Liver (tissue), 8 donors: ENCODE measurements at regions not wholly inside any gene's neighbourhood (a gene's known extent, or its start where the extent isn't known, plus 50 kb on each side); places are given as distances from the start of the nearest gene placed in this dataset.

ENCODE experiments used
- DNase-seq: peaks from one replicate; pipeline ENCODE4 v3.0.0-alpha.2; 2017; ENCODE audit warnings: low spot score
- H3K27ac ChIP-seq, 2 donors: one replicate each; pipeline ENCODE4 v1.7.0; 2013; ENCODE audit warnings: inconsistent platforms in 2 of 2, low read length in 2 of 2, control low read depth in 1 of 2, low read depth in 1 of 2, mild to moderate bottlenecking in 1 of 2
- H3K27me3 ChIP-seq, 4 donors: one replicate each; pipeline versions ENCODE4 v1.6.1 to v1.7.0; 2013; ENCODE audit warnings: low read length in 3 of 4, inconsistent platforms in 1 of 4, mild to moderate bottlenecking in 1 of 4, moderate library complexity in 1 of 4; ENCODE audit not compliant: control insufficient read depth in 4 of 4, insufficient read depth in 4 of 4
- H3K36me3 ChIP-seq, 4 donors: one replicate each; pipeline versions ENCODE4 v1.6.1 to v1.7.0; 2013; ENCODE audit warnings: low read length in 3 of 4, mild to moderate bottlenecking in 3 of 4, low read depth in 1 of 4, moderate library complexity in 1 of 4; ENCODE audit not compliant: control insufficient read depth in 4 of 4, insufficient read depth in 3 of 4
- H3K4me1 ChIP-seq, 4 donors: one replicate each; pipeline versions ENCODE4 v1.6.1 to v1.7.0; 2013; ENCODE audit warnings: low read length in 3 of 4, mild to moderate bottlenecking in 3 of 4, moderate library complexity in 1 of 4; ENCODE audit not compliant: control insufficient read depth in 4 of 4, insufficient read depth in 4 of 4
- H3K4me3 ChIP-seq, 3 donors: one replicate each; pipeline versions ENCODE4 v1.6.1 to v1.7.0; 2013; ENCODE audit warnings: low read length in 3 of 3, control low read depth in 1 of 3, low read depth in 1 of 3, mild to moderate bottlenecking in 1 of 3
- H3K9ac ChIP-seq, 2 donors: one replicate each; pipeline ENCODE4 v1.7.0; 2013; ENCODE audit warnings: low read length in 2 of 2, mild to moderate bottlenecking in 2 of 2, moderate library complexity in 2 of 2, control low read depth in 1 of 2, low read depth in 1 of 2
- H3K9me3 ChIP-seq, 4 donors: one replicate each; pipeline versions ENCODE4 v1.6.1 to v1.7.0; 2013; ENCODE audit warnings: low read length in 3 of 4; ENCODE audit not compliant: control insufficient read depth in 4 of 4
- EGR1 ChIP-seq, 2 donors: IDR thresholded peaks; 2 replicates each; pipeline ENCODE4 v1.6.1; 2016 to 2018; ENCODE audit warnings: antibody characterized with exemption in 2 of 2, low read depth in 2 of 2
- FOXA1 ChIP-seq: IDR thresholded peaks from 2 replicates; pipeline ENCODE4 v1.6.1; 2016; ENCODE audit warnings: antibody characterized with exemption
- FOXA2 ChIP-seq: IDR thresholded peaks from 2 replicates; pipeline ENCODE4 v1.6.1; 2016; ENCODE audit warnings: antibody characterized with exemption
- GABPA ChIP-seq, 2 donors: IDR thresholded peaks in 1 of 2; conservative IDR thresholded peaks in 1 of 2; 2 replicates each; pipeline ENCODE4 v1.6.1; 2016; ENCODE audit warnings: antibody characterized with exemption in 2 of 2, mild to moderate bottlenecking in 1 of 2, moderate library complexity in 1 of 2
- HNF4A ChIP-seq, 2 donors: conservative IDR thresholded peaks; 2 replicates each; pipeline ENCODE4 v1.6.1; 2016; ENCODE audit warnings: antibody characterized with exemption in 2 of 2, mild to moderate bottlenecking in 2 of 2
- HNF4G ChIP-seq: IDR thresholded peaks from 2 replicates; pipeline ENCODE4 v1.6.1; 2016; ENCODE audit warnings: antibody characterized with exemption
- JUND ChIP-seq, 2 donors: IDR thresholded peaks; 2 replicates each; pipeline ENCODE4 v1.6.1; 2016; ENCODE audit warnings: antibody characterized with exemption in 2 of 2
- NR2F2 ChIP-seq: IDR thresholded peaks from 2 replicates; pipeline ENCODE4 v1.6.1; 2016; ENCODE audit warnings: antibody characterized with exemption
- RAD21 ChIP-seq, 2 donors: IDR thresholded peaks; 2 replicates each; pipeline ENCODE4 v1.6.1; 2016; ENCODE audit warnings: antibody characterized with exemption in 2 of 2, mild to moderate bottlenecking in 2 of 2
- RXRA ChIP-seq, 2 donors: IDR thresholded peaks; 2 replicates each; pipeline ENCODE4 v1.6.1; 2017 to 2018; ENCODE audit warnings: antibody characterized with exemption in 2 of 2, mild to moderate bottlenecking in 1 of 2
- SP1 ChIP-seq: IDR thresholded peaks from 2 replicates; pipeline ENCODE4 v1.6.1; 2018; ENCODE audit warnings: antibody characterized with exemption, mild to moderate bottlenecking
- TAF1 ChIP-seq: conservative IDR thresholded peaks from 2 replicates; pipeline ENCODE4 v1.6.1; 2016; ENCODE audit warnings: antibody characterized with exemption, mild to moderate bottlenecking
- YY1 ChIP-seq: IDR thresholded peaks from 2 replicates; pipeline ENCODE4 v1.6.1; 2016; ENCODE audit warnings: antibody characterized with exemption, mild to moderate bottlenecking
- WGBS: extraction: QIAGEN DNeasy Blood & Tissue Kit; methylation state at CpG from one replicate; pipeline ENCODE4 v1.1.7; 2013; 5-methylcytosine and 5-hydroxymethylcytosine counted together
- TF ChIP-seq, protein P1 (sequence below): IDR thresholded peaks from 2 replicates; pipeline ENCODE4 v1.6.1; 2016; ENCODE audit warnings: antibody characterized with exemption
- TF ChIP-seq, protein P2 (sequence below): IDR thresholded peaks from 2 replicates; pipeline ENCODE4 v1.6.1; 2016; ENCODE audit warnings: antibody characterized with exemption
- TF ChIP-seq, protein P3 (sequence below): fragments of 150-350 bp; IDR thresholded peaks from 2 replicates; pipeline ENCODE4 v1.5.1; 2017; ENCODE audit warnings: improper control_type of control experiment, low read depth, low read length; ENCODE audit not compliant: missing input control
- TF ChIP-seq, protein P4 (sequence below): IDR thresholded peaks from 2 replicates; pipeline ENCODE4 v1.6.1; 2016; ENCODE audit warnings: antibody characterized with exemption, mild to moderate bottlenecking
- TF ChIP-seq, protein P5 (sequence below): IDR thresholded peaks from 2 replicates; pipeline ENCODE4 v1.6.1; 2016; ENCODE audit warnings: antibody characterized with exemption
- donor health status: healthy.
- donor health status: healthy.
- donor health status: healthy.
- donor health status: healthy.
- donor health status: healthy.

DNA sequence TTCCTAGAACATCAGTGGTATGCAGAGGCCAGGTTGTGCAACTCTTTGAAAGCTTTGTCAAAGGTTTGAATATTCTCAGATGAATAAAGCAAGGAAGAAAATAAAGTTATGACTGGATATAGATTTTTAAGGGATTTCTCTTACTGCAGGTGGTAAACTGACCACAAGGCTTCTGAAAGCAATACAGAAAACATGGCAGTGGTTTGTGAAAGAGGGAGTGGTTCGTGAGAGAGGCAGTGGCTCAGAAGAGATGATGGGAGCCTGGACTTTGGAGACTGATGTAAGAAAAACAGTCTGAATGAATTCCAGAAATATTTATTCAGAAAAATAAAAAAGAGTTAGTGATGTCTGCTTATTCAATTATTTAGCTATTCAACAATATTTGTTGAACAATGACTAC lies 380.4 kb upstream of the CTNND2 start:
- Histone ChIP-seq H3K9ac (no peak overlapping the region), H3K9me3 (no peaks in the 10 kb centered on the region), H3K4me3 (no peak overlapping the region), H3K36me3 (no peaks in the 10 kb centered on the region), H3K4me1 (no peaks in the 10 kb centered on the region), H3K27me3 (no peaks in the 10 kb centered on the region), H3K27ac (no peak overlapping the region)
- WGBS: 61% methylated on average over 1 of the region's 1 CpG
- DNase-seq: no peak
- TF ChIP-seq JUND (IDR thresholded peaks at IDR 0.05) (no peak), TAF1 (no peak)
- TF ChIP-seq, protein P1, sequence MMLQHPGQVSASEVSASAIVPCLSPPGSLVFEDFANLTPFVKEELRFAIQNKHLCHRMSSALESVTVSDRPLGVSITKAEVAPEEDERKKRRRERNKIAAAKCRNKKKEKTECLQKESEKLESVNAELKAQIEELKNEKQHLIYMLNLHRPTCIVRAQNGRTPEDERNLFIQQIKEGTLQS: no peak

DNA sequence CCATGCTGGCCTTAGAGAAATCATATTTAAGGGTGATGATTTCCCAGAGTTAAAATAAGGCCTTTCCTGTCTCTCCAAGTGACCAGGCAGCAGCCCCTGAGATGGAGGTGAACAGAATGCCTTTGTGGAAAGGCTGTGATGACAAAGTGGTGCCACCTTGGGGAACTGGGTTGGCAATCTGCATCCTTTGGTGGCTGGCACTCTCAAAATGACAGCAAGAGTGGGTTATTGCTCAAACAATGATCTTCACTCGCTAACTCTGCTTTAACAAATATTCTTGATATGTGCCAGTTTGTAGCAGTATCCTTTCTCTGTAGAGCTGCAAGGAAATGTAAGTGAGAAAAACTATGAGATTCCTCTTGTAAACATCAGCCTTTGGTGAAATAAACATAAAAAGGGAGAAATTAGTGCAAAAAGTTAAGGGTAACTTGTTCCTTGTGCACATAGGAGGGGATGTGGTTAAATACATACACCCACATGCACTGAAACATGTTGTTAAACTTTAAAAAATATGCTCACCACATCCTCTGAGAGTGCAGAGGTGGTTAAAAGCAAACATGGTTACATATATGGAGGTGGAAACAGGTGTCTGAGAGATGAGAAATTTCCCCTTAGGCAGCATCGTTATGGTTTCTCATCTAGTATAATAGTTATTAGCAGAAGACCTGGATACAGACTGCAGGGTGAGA lies 373.4 kb upstream of the CTNND2 start:
- DNase-seq: no peak
- 82% methylated on average over 2 of the region's 2 CpGs for WGBS
- Histone ChIP-seq H3K4me3 (no peak overlapping the region), H3K9ac (no peak overlapping the region), H3K9me3 (no peaks in the 10 kb centered on the region), H3K27me3 (no peaks in the 10 kb centered on the region), H3K27ac (no peak overlapping the region), H3K4me1 (no peaks in the 10 kb centered on the region), H3K36me3 (no peaks in the 10 kb centered on the region)
- TF ChIP-seq RAD21 (IDR thresholded peaks at IDR 0.05) (no peak), HNF4G (no peak), HNF4A (conservative IDR thresholded peaks at IDR 0.05) (no peak), EGR1 (IDR thresholded peaks at IDR 0.05; ENCODE audit: low read depth in 2 of 2) (no peak), RXRA (IDR thresholded peaks at IDR 0.05) (no peak), SP1 (no peak), GABPA (IDR thresholded peaks at IDR 0.05 in 1 of 2, conservative IDR thresholded peaks at IDR 0.05 in 1 of 2) (no peak), NR2F2 (no peak), TAF1 (no peak)

DNA sequence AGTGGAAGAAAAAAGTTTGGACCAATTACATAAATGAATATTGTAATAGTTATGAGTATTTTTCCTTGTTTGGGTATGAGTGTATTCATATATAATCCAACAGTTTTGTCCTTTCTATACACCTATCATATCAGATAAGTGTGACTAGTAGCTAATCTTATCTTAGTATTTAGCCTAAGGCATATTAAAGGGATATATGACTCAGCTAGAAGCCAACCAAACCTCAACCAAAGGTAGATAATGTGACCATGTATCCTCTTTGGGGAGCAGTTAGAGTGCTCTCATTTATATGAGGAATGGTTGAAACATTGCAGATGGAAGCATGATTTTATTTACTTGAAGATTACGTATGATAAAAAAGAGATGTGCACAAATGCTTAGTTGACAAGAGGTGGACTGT lies 370.0 kb upstream of the CTNND2 start:
- Histone ChIP-seq H3K27ac (no peak overlapping the region), H3K36me3 (no peaks in the 10 kb centered on the region), H3K4me3 (no peak overlapping the region), H3K9me3 (no peaks in the 10 kb centered on the region), H3K9ac (no peak overlapping the region), H3K4me1 (no peaks in the 10 kb centered on the region), H3K27me3 (no peaks in the 10 kb centered on the region)
- WGBS: 68% methylated on average over 1 of the region's 1 CpG
- no peak for DNase-seq
- TF ChIP-seq NR2F2: no peak
- no peak for TF ChIP-seq RAD21 (IDR thresholded peaks at IDR 0.05)
- TF ChIP-seq, protein P2, sequence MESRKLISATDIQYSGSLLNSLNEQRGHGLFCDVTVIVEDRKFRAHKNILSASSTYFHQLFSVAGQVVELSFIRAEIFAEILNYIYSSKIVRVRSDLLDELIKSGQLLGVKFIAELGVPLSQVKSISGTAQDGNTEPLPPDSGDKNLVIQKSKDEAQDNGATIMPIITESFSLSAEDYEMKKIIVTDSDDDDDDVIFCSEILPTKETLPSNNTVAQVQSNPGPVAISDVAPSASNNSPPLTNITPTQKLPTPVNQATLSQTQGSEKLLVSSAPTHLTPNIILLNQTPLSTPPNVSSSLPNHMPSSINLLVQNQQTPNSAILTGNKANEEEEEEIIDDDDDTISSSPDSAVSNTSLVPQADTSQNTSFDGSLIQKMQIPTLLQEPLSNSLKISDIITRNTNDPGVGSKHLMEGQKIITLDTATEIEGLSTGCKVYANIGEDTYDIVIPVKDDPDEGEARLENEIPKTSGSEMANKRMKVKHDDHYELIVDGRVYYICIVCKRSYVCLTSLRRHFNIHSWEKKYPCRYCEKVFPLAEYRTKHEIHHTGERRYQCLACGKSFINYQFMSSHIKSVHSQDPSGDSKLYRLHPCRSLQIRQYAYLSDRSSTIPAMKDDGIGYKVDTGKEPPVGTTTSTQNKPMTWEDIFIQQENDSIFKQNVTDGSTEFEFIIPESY: no peak
- TF ChIP-seq EGR1 (IDR thresholded peaks at IDR 0.05; ENCODE audit: low read depth in 2 of 2): no peak
- TF ChIP-seq, protein P3, sequence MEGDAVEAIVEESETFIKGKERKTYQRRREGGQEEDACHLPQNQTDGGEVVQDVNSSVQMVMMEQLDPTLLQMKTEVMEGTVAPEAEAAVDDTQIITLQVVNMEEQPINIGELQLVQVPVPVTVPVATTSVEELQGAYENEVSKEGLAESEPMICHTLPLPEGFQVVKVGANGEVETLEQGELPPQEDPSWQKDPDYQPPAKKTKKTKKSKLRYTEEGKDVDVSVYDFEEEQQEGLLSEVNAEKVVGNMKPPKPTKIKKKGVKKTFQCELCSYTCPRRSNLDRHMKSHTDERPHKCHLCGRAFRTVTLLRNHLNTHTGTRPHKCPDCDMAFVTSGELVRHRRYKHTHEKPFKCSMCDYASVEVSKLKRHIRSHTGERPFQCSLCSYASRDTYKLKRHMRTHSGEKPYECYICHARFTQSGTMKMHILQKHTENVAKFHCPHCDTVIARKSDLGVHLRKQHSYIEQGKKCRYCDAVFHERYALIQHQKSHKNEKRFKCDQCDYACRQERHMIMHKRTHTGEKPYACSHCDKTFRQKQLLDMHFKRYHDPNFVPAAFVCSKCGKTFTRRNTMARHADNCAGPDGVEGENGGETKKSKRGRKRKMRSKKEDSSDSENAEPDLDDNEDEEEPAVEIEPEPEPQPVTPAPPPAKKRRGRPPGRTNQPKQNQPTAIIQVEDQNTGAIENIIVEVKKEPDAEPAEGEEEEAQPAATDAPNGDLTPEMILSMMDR: no peak
- TF ChIP-seq, protein P1: no peak
- no peak for TF ChIP-seq FOXA1
- no peak for TF ChIP-seq HNF4G
- no peak for TF ChIP-seq TAF1
- TF ChIP-seq RXRA (IDR thresholded peaks at IDR 0.05): no peak
- TF ChIP-seq, protein P4, sequence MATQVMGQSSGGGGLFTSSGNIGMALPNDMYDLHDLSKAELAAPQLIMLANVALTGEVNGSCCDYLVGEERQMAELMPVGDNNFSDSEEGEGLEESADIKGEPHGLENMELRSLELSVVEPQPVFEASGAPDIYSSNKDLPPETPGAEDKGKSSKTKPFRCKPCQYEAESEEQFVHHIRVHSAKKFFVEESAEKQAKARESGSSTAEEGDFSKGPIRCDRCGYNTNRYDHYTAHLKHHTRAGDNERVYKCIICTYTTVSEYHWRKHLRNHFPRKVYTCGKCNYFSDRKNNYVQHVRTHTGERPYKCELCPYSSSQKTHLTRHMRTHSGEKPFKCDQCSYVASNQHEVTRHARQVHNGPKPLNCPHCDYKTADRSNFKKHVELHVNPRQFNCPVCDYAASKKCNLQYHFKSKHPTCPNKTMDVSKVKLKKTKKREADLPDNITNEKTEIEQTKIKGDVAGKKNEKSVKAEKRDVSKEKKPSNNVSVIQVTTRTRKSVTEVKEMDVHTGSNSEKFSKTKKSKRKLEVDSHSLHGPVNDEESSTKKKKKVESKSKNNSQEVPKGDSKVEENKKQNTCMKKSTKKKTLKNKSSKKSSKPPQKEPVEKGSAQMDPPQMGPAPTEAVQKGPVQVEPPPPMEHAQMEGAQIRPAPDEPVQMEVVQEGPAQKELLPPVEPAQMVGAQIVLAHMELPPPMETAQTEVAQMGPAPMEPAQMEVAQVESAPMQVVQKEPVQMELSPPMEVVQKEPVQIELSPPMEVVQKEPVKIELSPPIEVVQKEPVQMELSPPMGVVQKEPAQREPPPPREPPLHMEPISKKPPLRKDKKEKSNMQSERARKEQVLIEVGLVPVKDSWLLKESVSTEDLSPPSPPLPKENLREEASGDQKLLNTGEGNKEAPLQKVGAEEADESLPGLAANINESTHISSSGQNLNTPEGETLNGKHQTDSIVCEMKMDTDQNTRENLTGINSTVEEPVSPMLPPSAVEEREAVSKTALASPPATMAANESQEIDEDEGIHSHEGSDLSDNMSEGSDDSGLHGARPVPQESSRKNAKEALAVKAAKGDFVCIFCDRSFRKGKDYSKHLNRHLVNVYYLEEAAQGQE: no peak
- TF ChIP-seq, protein P5, sequence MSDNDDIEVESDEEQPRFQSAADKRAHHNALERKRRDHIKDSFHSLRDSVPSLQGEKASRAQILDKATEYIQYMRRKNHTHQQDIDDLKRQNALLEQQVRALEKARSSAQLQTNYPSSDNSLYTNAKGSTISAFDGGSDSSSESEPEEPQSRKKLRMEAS: no peak
- no peak for TF ChIP-seq YY1
- TF ChIP-seq GABPA (IDR thresholded peaks at IDR 0.05 in 1 of 2, conservative IDR thresholded peaks at IDR 0.05 in 1 of 2): no peak
- TF ChIP-seq FOXA2: no peak
- no peak for TF ChIP-seq HNF4A (conservative IDR thresholded peaks at IDR 0.05)
- TF ChIP-seq JUND (IDR thresholded peaks at IDR 0.05): no peak
- TF ChIP-seq SP1: no peak
